ENCODE measurements at regions not wholly inside any gene's neighbourhood (a gene's known extent, or its start where the extent isn't known, plus 50 kb on each side); places are given as distances from the start of the nearest gene placed in this dataset.

- TF ChIP-seq CTCF (IDR thresholded peaks at IDR 0.05), result no peak
- Mint-ChIP-seq H3K4me3 (no peak overlapping the region), H3K27me3 (no peaks in the 10 kb centered on the region), H3K36me3 (ENCODE audit: low read depth) (no peaks in the 10 kb centered on the region), H3K4me1 (ENCODE audit: low read depth) (no peaks in the 10 kb centered on the region), H3K27ac (no peak overlapping the region), H3K9me3 (peaks cover 10% of the 10 kb centered on the region)
- Histone ChIP-seq H3K36me3 (ENCODE audit: insufficient read depth, low read length) (no peaks in the 10 kb centered on the region), H3K4me1 (ENCODE audit: insufficient read depth, low read length) (no peaks in the 10 kb centered on the region), H3K27ac (ENCODE audit: low read depth in 1 of 2, low read length in 2 of 2) (no peak overlapping the region), H3K4me3 (ENCODE audit: low read length) (no peak overlapping the region), H3K9me3 (ENCODE audit: control insufficient read depth in 1 of 2, insufficient read depth in 1 of 2, low read length in 2 of 2) (peaks cover 11 to 16% of the 10 kb centered on the region in 2 experiments), H3K27me3 (ENCODE audit: control insufficient read depth in 1 of 2, insufficient read depth in 2 of 2, low read length in 2 of 2) (no peaks in the 10 kb centered on the region)
- ATAC-seq (ENCODE audit: poor library complexity), result no peak
- ChIA-PET CTCF (no interaction called here), POLR2A (no interaction called here)
- DNase-seq, result no peak
- intact Hi-C loops (cut with DNase I, micrococcal nuclease), result no loop called here
Observed at GRCh38 chr14:83611906-83612390, 1918.0 kb upstream of the FLRT2 start.

GRCh38 chr14:83614956-83615355 is 1915.0 kb upstream of the FLRT2 start:
- Histone ChIP-seq H3K4me3 (ENCODE audit: low read length) (no peak overlapping the region), H3K9me3 (ENCODE audit: control insufficient read depth in 1 of 2, insufficient read depth in 1 of 2, low read length in 2 of 2) (peaks cover 6% of the 10 kb centered on the region in 2 experiments), H3K4me1 (ENCODE audit: insufficient read depth, low read length) (no peaks in the 10 kb centered on the region), H3K36me3 (ENCODE audit: insufficient read depth, low read length) (no peaks in the 10 kb centered on the region), H3K27ac (ENCODE audit: low read depth in 1 of 2, low read length in 2 of 2) (no peak overlapping the region), H3K27me3 (ENCODE audit: control insufficient read depth in 1 of 2, insufficient read depth in 2 of 2, low read length in 2 of 2) (no peaks in the 10 kb centered on the region)
- CTCF ChIA-PET, result no interaction called here
- intact Hi-C loops (cut with DNase I, micrococcal nuclease), result no loop called here
- Mint-ChIP-seq H3K9me3 (peaks cover 4% of the 10 kb centered on the region), H3K27ac (no peak overlapping the region), H3K36me3 (ENCODE audit: low read depth) (no peaks in the 10 kb centered on the region), H3K4me1 (ENCODE audit: low read depth) (no peaks in the 10 kb centered on the region), H3K4me3 (no peak overlapping the region), H3K27me3 (no peaks in the 10 kb centered on the region)
- ATAC-seq (ENCODE audit: poor library complexity) (no peak), DNase-seq (no peak)
- no peak for TF ChIP-seq CTCF (IDR thresholded peaks at IDR 0.05)
- POLR2A ChIA-PET, result no interaction called here

DNA sequence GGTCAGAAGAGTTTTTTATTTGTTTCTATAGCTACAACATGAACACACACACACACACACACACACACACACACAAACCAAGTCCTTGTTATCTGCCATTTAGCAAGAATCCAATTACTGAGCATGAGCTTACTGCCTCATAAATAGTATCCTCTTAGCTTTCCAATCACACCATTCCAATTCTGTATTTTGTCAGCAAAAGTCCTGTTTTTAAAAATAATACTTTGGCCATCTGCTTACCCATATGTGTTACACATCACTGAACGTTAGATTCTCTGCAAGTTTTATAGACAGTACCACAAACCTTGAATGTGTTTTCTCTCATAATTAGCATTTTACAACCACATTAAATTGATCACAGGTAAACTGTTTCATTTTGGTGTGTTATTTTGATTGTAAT is 1905.4 kb upstream of the FLRT2 start:
- H3K27me3 ChIP-seq (ENCODE audit: control insufficient read depth in 1 of 2, insufficient read depth in 2 of 2, low read length in 2 of 2), result no peaks in the 10 kb centered on the region
- no peaks in the 10 kb centered on the region for H3K4me1 ChIP-seq (ENCODE audit: insufficient read depth, low read length)
- TF ChIP-seq CTCF (IDR thresholded peaks at IDR 0.05), result no peak
- H3K9me3 ChIP-seq (ENCODE audit: control insufficient read depth in 1 of 2, insufficient read depth in 1 of 2, low read length in 2 of 2), result peaks cover 4 to 10% of the 10 kb centered on the region in 2 experiments
- Mint-ChIP-seq H3K27ac (no peak overlapping the region), H3K9me3 (peaks cover 12% of the 10 kb centered on the region), H3K36me3 (ENCODE audit: low read depth) (no peaks in the 10 kb centered on the region), H3K4me3 (no peak overlapping the region), H3K27me3 (no peaks in the 10 kb centered on the region), H3K4me1 (ENCODE audit: low read depth) (no peaks in the 10 kb centered on the region)
- no peak overlapping the region for H3K27ac ChIP-seq (ENCODE audit: low read depth in 1 of 2, low read length in 2 of 2)
- ChIA-PET CTCF (no interaction called here), POLR2A (no interaction called here)
- DNase-seq, result no peak
- intact Hi-C loops (cut with DNase I, micrococcal nuclease), result no loop called here
- ATAC-seq (ENCODE audit: poor library complexity), result no peak
- no peaks in the 10 kb centered on the region for H3K36me3 ChIP-seq (ENCODE audit: insufficient read depth, low read length)
- H3K4me3 ChIP-seq (ENCODE audit: low read length), result no peak overlapping the region

Measured in CD4-positive, alpha-beta T cell (primary cell).